ENCODE measurements at regions not wholly inside any gene's neighbourhood (a gene's known extent, or its start where the extent isn't known, plus 50 kb on each side); places are given as distances from the start of the nearest gene placed in this dataset.

GRCh38 chr5:125603321-125603720, 819.9 kb upstream of the GRAMD2B start:
- no peak for TF ChIP-seq ZBTB33 (IDR thresholded peaks at IDR 0.05)
- TF ChIP-seq RAD21 (IDR thresholded peaks at IDR 0.05) = no peak
- no peak for TF ChIP-seq CTCF (IDR thresholded peaks at IDR 0.05; ENCODE audit: low read depth, low read length, missing input control)
- no peak for TF ChIP-seq MAX (IDR thresholded peaks at IDR 0.05)
- TF ChIP-seq SP1 (IDR thresholded peaks at IDR 0.05) = no peak
- TF ChIP-seq YY1 (IDR thresholded peaks at IDR 0.05) = no peak
- no peak for TF ChIP-seq HNF4A (conservative IDR thresholded peaks at IDR 0.05)
- TF ChIP-seq REST (IDR thresholded peaks at IDR 0.05) = no peak
- no peak for TF ChIP-seq TAF1 (conservative IDR thresholded peaks at IDR 0.05)
- TF ChIP-seq GABPA (IDR thresholded peaks at IDR 0.05 in 1 of 2, conservative IDR thresholded peaks at IDR 0.05 in 1 of 2) = no peak
- no peak for TF ChIP-seq RXRA (IDR thresholded peaks at IDR 0.05)
- no peak for TF ChIP-seq JUND (IDR thresholded peaks at IDR 0.05)
- no peak for TF ChIP-seq ATF3 (IDR thresholded peaks at IDR 0.05)

Measured in liver (tissue), 3 donors.